ENCODE measurements at regions not wholly inside any gene's neighbourhood (a gene's known extent, or its start where the extent isn't known, plus 50 kb on each side); places are given as distances from the start of the nearest gene placed in this dataset.

GRCh38 chr16:50887500-50888298 lies 145.8 kb downstream of the CYLD start:
- Mint-ChIP-seq H3K9me3 (no peaks in the 10 kb centered on the region), H3K27ac (no peak overlapping the region), H3K36me3 (peaks cover 0 to 5% of the 10 kb centered on the region in 2 donors)
- ATAC-seq (no peak), DNase-seq (ENCODE audit: low spot score in 2 of 2) (no peak)

GRCh38 chr16:50884066-50884860 lies 142.4 kb downstream of the CYLD start:
- DNase-seq (ENCODE audit: low spot score in 2 of 2) (peak in 1 of 2 donors; percentile 66), ATAC-seq (no peak)
- Mint-ChIP-seq H3K9me3 (no peaks in the 10 kb centered on the region), H3K27ac (no peak overlapping the region), H3K36me3 (peaks cover 0 to 5% of the 10 kb centered on the region in 2 donors)

GRCh38 chr16:50881956-50882355 lies 140.1 kb downstream of the CYLD start:
- ATAC-seq (no peak), DNase-seq (ENCODE audit: low spot score in 2 of 2) (no peak)
- Mint-ChIP-seq H3K9me3 (no peaks in the 10 kb centered on the region), H3K36me3 (peaks cover 0 to 5% of the 10 kb centered on the region in 2 donors), H3K27ac (no peak overlapping the region)

- H3K9me3 Mint-ChIP-seq = no peaks in the 10 kb centered on the region
- ATAC-seq (no peak), DNase-seq (ENCODE audit: low spot score in 2 of 2) (no peak)
- peaks cover 0 to 5% of the 10 kb centered on the region in 2 donors for H3K36me3 Mint-ChIP-seq
- no peak overlapping the region for H3K27ac Mint-ChIP-seq
Observed at GRCh38 chr16:50881331-50881830, 139.5 kb downstream of the CYLD start.

GRCh38 chr16:50880926-50881325 lies 139.0 kb downstream of the CYLD start:
- H3K9me3 Mint-ChIP-seq = no peaks in the 10 kb centered on the region
- H3K27ac Mint-ChIP-seq = no peak overlapping the region
- ATAC-seq (no peak), DNase-seq (ENCODE audit: low spot score in 2 of 2) (no peak)
- H3K36me3 Mint-ChIP-seq = peaks cover 0 to 5% of the 10 kb centered on the region in 2 donors

- H3K9me3 Mint-ChIP-seq = no peaks in the 10 kb centered on the region
- H3K36me3 Mint-ChIP-seq = peaks cover 0 to 5% of the 10 kb centered on the region in 2 donors
- no peak for ATAC-seq
Observed at GRCh38 chr16:50879873-50880695, 138.2 kb downstream of the CYLD start.

GRCh38 chr16:50878966-50879615 lies 137.2 kb downstream of the CYLD start:
- no peaks in the 10 kb centered on the region for H3K9me3 Mint-ChIP-seq
- no peak for ATAC-seq
- DNase-seq (ENCODE audit: low spot score in 2 of 2) = no peak
- no peak overlapping the region for H3K27ac Mint-ChIP-seq
- peaks cover 0 to 5% of the 10 kb centered on the region in 2 donors for H3K36me3 Mint-ChIP-seq

More at GRCh38 chr16:50879873-50880695, 138.2 kb downstream of the CYLD start:
- no peak overlapping the region for H3K27ac Mint-ChIP-seq
- DNase-seq (ENCODE audit: low spot score in 2 of 2) = no peak

GRCh38 chr16:50878536-50878935 lies 136.7 kb downstream of the CYLD start:
- DNase-seq (ENCODE audit: low spot score in 2 of 2) = no peak
- Mint-ChIP-seq H3K36me3 (peaks cover 0 to 5% of the 10 kb centered on the region in 2 donors), H3K27ac (peak overlapping the region in 1 of 2 donors; percentile 10), H3K9me3 (no peaks in the 10 kb centered on the region)
- ATAC-seq = no peak

GRCh38 chr16:50876263-50876662 lies 134.4 kb downstream of the CYLD start:
- peaks cover 0 to 4% of the 10 kb centered on the region in 2 donors for H3K9me3 Mint-ChIP-seq
- DNase-seq (ENCODE audit: low spot score in 2 of 2) (no peak), ATAC-seq (no peak)
- H3K36me3 Mint-ChIP-seq = no peaks in the 10 kb centered on the region
- no peak overlapping the region for H3K27ac Mint-ChIP-seq

- no peak for ATAC-seq
- H3K9me3 Mint-ChIP-seq = peaks cover 0 to 4% of the 10 kb centered on the region in 2 donors
Observed at GRCh38 chr16:50868577-50868976, 126.7 kb downstream of the CYLD start.

GRCh38 chr16:50866806-50867205 lies 124.9 kb downstream of the CYLD start:
- DNase-seq (ENCODE audit: low spot score in 2 of 2) (no peak), ATAC-seq (no peak)
- H3K27ac Mint-ChIP-seq = no peak overlapping the region
- no peaks in the 10 kb centered on the region for H3K36me3 Mint-ChIP-seq
- no peaks in the 10 kb centered on the region for H3K9me3 Mint-ChIP-seq

More at GRCh38 chr16:50868577-50868976, 126.7 kb downstream of the CYLD start:
- Mint-ChIP-seq H3K27ac (no peak overlapping the region), H3K36me3 (no peaks in the 10 kb centered on the region)
- DNase-seq (ENCODE audit: low spot score in 2 of 2) = no peak

GRCh38 chr16:50864386-50864785 lies 122.5 kb downstream of the CYLD start:
- ATAC-seq (no peak), DNase-seq (ENCODE audit: low spot score in 2 of 2) (no peak)
- H3K9me3 Mint-ChIP-seq = no peaks in the 10 kb centered on the region
- no peaks in the 10 kb centered on the region for H3K36me3 Mint-ChIP-seq
- H3K27ac Mint-ChIP-seq = no peak overlapping the region

GRCh38 chr16:50863644-50864144 lies 121.8 kb downstream of the CYLD start:
- Mint-ChIP-seq H3K27ac (no peak overlapping the region), H3K36me3 (no peaks in the 10 kb centered on the region), H3K9me3 (no peaks in the 10 kb centered on the region)
- DNase-seq (ENCODE audit: low spot score in 2 of 2) = no peak
- ATAC-seq = no peak

- DNase-seq (ENCODE audit: low spot score in 2 of 2) (no peak), ATAC-seq (no peak)
- H3K36me3 Mint-ChIP-seq = no peaks in the 10 kb centered on the region
- no peak overlapping the region for H3K27ac Mint-ChIP-seq
- H3K9me3 Mint-ChIP-seq = no peaks in the 10 kb centered on the region
Observed at GRCh38 chr16:50862818-50863643, 121.1 kb downstream of the CYLD start.

- no peak overlapping the region for H3K27ac Mint-ChIP-seq
- H3K9me3 Mint-ChIP-seq = no peaks in the 10 kb centered on the region
- ATAC-seq (no peak), DNase-seq (ENCODE audit: low spot score in 2 of 2) (no peak)
- no peaks in the 10 kb centered on the region for H3K36me3 Mint-ChIP-seq
Observed at GRCh38 chr16:50861970-50862411, 120.1 kb downstream of the CYLD start.

All from activated naive CD4-positive, alpha-beta T cell treated with anti-CD3 and anti-CD28 coated beads, Interleukin-2, amount 50 U/mL, for 72 hours (primary cell).